ENCODE measurements at regions not wholly inside any gene's neighbourhood (a gene's known extent, or its start where the extent isn't known, plus 50 kb on each side); places are given as distances from the start of the nearest gene placed in this dataset.

GRCh38 chr7:85833066-85833465 is 646.2 kb upstream of the SEMA3D start:
- WGBS, 5 donors: 70 to 80% (median 75%) methylated on average over 3 of the region's 3 CpGs

GRCh38 chr7:85830982-85831381 is 644.1 kb upstream of the SEMA3D start:
- no peak overlapping the region for H3K27ac ChIP-seq
- no peaks in the 10 kb centered on the region for H3K27me3 ChIP-seq (replicated peaks in 1 of 7)
- no peaks in the 10 kb centered on the region for H3K9me3 ChIP-seq
- 51 to 73% (median 61%) methylated on average over 1 of the region's 1 CpG for WGBS, 5 donors
- H3K4me3 ChIP-seq: no peak overlapping the region
- TF ChIP-seq POLR2AphosphoS5 (IDR thresholded peaks at IDR 0.05) (no peak), CTCF (IDR thresholded peaks at IDR 0.05 in 8 of 11, conservative IDR thresholded peaks at IDR 0.05 in 3 of 11) (no peak), POLR2A (IDR thresholded peaks at IDR 0.05) (no peak)
- intact Hi-C loops (cut with DNase I; ENCODE audit: low total_unique reads): no loop called here
- no peaks in the 10 kb centered on the region for H3K36me3 ChIP-seq
- DNase-seq: no peak
- H3K4me1 ChIP-seq: no peaks in the 10 kb centered on the region

More at GRCh38 chr7:85833066-85833465, 646.2 kb upstream of the SEMA3D start:
- Histone ChIP-seq H3K36me3 (no peaks in the 10 kb centered on the region), H3K9me3 (no peaks in the 10 kb centered on the region), H3K27ac (no peak overlapping the region), H3K4me1 (no peaks in the 10 kb centered on the region), H3K4me3 (no peak overlapping the region), H3K27me3 (replicated peaks in 1 of 7) (no peaks in the 10 kb centered on the region)
- no peak for DNase-seq
- TF ChIP-seq POLR2AphosphoS5 (IDR thresholded peaks at IDR 0.05): no peak
- no peak for TF ChIP-seq CTCF (IDR thresholded peaks at IDR 0.05 in 8 of 11, conservative IDR thresholded peaks at IDR 0.05 in 3 of 11)
- TF ChIP-seq POLR2A (IDR thresholded peaks at IDR 0.05): no peak
- intact Hi-C loops (cut with DNase I; ENCODE audit: low total_unique reads): no loop called here

- TF ChIP-seq POLR2AphosphoS5 (IDR thresholded peaks at IDR 0.05): no peak
- TF ChIP-seq POLR2A (IDR thresholded peaks at IDR 0.05): no peak
- no peak for TF ChIP-seq CTCF (IDR thresholded peaks at IDR 0.05 in 8 of 11, conservative IDR thresholded peaks at IDR 0.05 in 3 of 11)
- 57 to 68% (median 63%) methylated on average over 3 of the region's 3 CpGs for WGBS, 5 donors
- intact Hi-C loops (cut with DNase I; ENCODE audit: low total_unique reads): no loop called here
- Histone ChIP-seq H3K4me1 (no peaks in the 10 kb centered on the region), H3K27me3 (replicated peaks in 1 of 7) (no peaks in the 10 kb centered on the region), H3K27ac (no peak overlapping the region), H3K9me3 (no peaks in the 10 kb centered on the region), H3K36me3 (no peaks in the 10 kb centered on the region), H3K4me3 (no peak overlapping the region)
- no peak for DNase-seq
Observed at GRCh38 chr7:85829817-85830432, 643.1 kb upstream of the SEMA3D start.

GRCh38 chr7:85829176-85829575 is 642.3 kb upstream of the SEMA3D start:
- H3K4me3 ChIP-seq: no peak overlapping the region
- H3K27me3 ChIP-seq (replicated peaks in 1 of 7): no peaks in the 10 kb centered on the region
- no peaks in the 10 kb centered on the region for H3K36me3 ChIP-seq
- WGBS, 5 donors: 90 to 98% (median 96%) methylated on average over 1 of the region's 1 CpG
- H3K4me1 ChIP-seq: no peaks in the 10 kb centered on the region
- no peak for DNase-seq
- no peaks in the 10 kb centered on the region for H3K9me3 ChIP-seq
- TF ChIP-seq CTCF (IDR thresholded peaks at IDR 0.05 in 8 of 11, conservative IDR thresholded peaks at IDR 0.05 in 3 of 11) (no peak), POLR2AphosphoS5 (IDR thresholded peaks at IDR 0.05) (no peak), POLR2A (IDR thresholded peaks at IDR 0.05) (no peak)
- intact Hi-C loops (cut with DNase I; ENCODE audit: low total_unique reads): no loop called here
- no peak overlapping the region for H3K27ac ChIP-seq

Measured in spleen (tissue), 11 donors.